Pancreas (tissue), 10 donors: ENCODE measurements at regions not wholly inside any gene's neighbourhood (a gene's known extent, or its start where the extent isn't known, plus 50 kb on each side); places are given as distances from the start of the nearest gene placed in this dataset.

Experiments used
- ATAC-seq, 4 donors: fragments of 200-7000 bp; cut with Tn5 transposase; one replicate each; pipeline versions ENCODE4 v1.8.0 to v1.9.1; 2020; ENCODE audit warnings: mild to moderate bottlenecking in 4 of 4, moderate library complexity in 4 of 4
- DNase-seq, 6 donors: peaks; one replicate each; pipeline ENCODE4 v3.0.0-alpha.2; 2020
- FAIRE-seq: peaks from 2 replicates; lab custom pipeline; 2012; peaks lifted over from hg19 to GRCh38; lab: Jason Lieb, UNC
- H3K27ac ChIP-seq, 4 donors: fragments of 200-600 bp; sonication (generic); 1 replicate in 3 of 4; 2 replicates in 1 of 4; pipeline versions ENCODE4 v1.5.0 to v1.8.0; 2020
- H3K27me3 ChIP-seq, 4 donors: fragments of 200-600 bp; one replicate each; pipeline ENCODE4 v1.8.0; 2021
- H3K36me3 ChIP-seq, 3 donors: fragments of 200-600 bp; sonication (generic) in 1 of 3; one replicate each; pipeline versions ENCODE4 v1.5.0 to v1.8.0; 2020 to 2021
- H3K4me1 ChIP-seq, 3 donors: fragments of 200-600 bp; one replicate each; pipeline ENCODE4 v1.8.0; 2021
- H3K4me3 ChIP-seq, 4 donors: fragments of 200-600 bp; sonication (generic) in 2 of 4; one replicate each; pipeline versions ENCODE4 v1.5.0 to v1.8.0; 2020 to 2021
- H3K9me3 ChIP-seq, 4 donors: fragments of 200-600 bp; one replicate each; pipeline ENCODE4 v1.8.0; 2021
- WGBS, 2 donors: extraction: QIAGEN DNeasy Blood & Tissue Kit; methylation state at CpG; one replicate each; pipeline ENCODE4 v1.1.7; 2013; 5-methylcytosine and 5-hydroxymethylcytosine counted together
- intact Hi-C, 3 donors: fragments of 100-400 bp; cut with DNase I; formaldehyde crosslinking; loops; one replicate each; pipeline versions ENCODE4 v1.11.1 to v1.14.2; 2022
- TF ChIP-seq, protein P1 (sequence below), 4 donors: fragments of 200-600 bp; sonication (generic) in 3 of 4; IDR thresholded peaks; one replicate each; pipeline versions ENCODE4 v1.5.0 to v1.8.0; 2021; ENCODE audit warnings: antibody characterized with exemption in 4 of 4
- donor health status: healthy with polysubstance abuse.
- donor health status: DM: no; HTN: no; CAD: no; lungs with moderate emphysema.
- donor health status: DM: no; HTN: no; CAD: no.
- donor health status: control.
- donor health status: control.
- donor health status: Bipolar disorder and iron deficiency.
- donor health status: DM: yes; HTN: yes; CAD: no.
- donor health status: DM: no; HTN: no; CAD: no.
- donor health status: DM: no; HTN: no; CAD: no.
- donor health status: DM: yes; HTN: yes; CAD: no.

DNA sequence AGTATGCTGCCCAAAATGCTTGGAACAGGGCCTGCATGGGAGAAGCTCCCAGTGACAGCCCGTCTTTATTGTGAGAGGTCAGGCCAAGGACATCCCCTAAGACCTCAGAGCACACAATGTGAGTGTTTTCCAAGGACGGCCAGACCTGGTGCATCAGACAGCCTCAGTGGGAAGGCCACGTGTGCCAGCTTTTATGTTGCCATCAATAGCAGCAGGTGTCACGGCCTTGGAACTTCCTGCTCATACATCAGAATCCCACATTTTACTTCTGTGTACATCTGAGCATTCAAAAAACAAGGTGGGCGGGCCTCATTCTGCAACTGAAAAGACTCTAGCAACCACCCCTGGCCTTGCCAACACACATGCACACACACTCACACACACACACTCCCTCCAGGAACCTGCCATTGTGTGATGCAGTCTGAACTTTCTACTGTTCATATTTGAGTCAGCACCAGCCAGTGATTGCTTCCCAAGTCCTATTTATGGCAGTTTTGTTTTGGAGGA is 753.1 kb upstream of the TBX3 start:
- ATAC-seq, result no peak
- no peak for FAIRE-seq
- Histone ChIP-seq H3K4me1 (no peaks in the 10 kb centered on the region), H3K27ac (no peak overlapping the region), H3K27me3 (no peaks in the 10 kb centered on the region), H3K9me3 (no peaks in the 10 kb centered on the region), H3K4me3 (no peak overlapping the region), H3K36me3 (no peaks in the 10 kb centered on the region)
- intact Hi-C loops, result no loop called here
- WGBS, 2 donors, result 47 to 48% methylated on average over 5 of the region's 5 CpGs
- TF ChIP-seq, protein P1, sequence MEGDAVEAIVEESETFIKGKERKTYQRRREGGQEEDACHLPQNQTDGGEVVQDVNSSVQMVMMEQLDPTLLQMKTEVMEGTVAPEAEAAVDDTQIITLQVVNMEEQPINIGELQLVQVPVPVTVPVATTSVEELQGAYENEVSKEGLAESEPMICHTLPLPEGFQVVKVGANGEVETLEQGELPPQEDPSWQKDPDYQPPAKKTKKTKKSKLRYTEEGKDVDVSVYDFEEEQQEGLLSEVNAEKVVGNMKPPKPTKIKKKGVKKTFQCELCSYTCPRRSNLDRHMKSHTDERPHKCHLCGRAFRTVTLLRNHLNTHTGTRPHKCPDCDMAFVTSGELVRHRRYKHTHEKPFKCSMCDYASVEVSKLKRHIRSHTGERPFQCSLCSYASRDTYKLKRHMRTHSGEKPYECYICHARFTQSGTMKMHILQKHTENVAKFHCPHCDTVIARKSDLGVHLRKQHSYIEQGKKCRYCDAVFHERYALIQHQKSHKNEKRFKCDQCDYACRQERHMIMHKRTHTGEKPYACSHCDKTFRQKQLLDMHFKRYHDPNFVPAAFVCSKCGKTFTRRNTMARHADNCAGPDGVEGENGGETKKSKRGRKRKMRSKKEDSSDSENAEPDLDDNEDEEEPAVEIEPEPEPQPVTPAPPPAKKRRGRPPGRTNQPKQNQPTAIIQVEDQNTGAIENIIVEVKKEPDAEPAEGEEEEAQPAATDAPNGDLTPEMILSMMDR (IDR thresholded peaks at IDR 0.05), result no peak
- DNase-seq, result no peak

DNA sequence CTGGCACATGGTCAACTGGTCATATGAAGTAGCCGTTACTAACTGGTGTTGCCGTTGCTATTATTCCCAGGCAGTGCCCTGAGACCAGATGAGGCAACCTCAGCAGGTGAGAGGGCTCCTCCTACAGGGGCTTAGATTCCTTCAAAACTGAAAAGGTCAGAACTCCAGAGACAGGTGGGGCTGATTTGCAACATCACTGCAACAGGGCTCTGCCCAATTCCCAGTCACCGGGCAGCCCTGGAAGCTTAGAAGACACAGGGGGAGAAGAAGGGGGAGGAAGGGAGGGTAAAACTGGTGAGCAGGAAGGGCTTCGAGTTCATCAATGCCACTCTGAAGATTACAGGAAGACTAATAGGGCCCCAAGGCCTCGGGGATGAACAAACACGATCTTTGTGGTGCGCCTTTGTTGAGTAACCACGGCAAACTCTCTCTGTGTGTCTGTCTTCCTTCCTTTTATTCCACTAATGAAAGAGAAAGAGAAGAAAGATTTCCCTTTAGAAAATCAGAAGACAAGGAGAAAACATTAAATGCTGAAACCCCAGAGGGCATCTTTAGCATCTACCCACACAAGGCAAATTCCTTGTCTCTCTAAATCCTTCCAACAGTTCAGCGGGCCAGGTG is 749.1 kb upstream of the TBX3 start:
- FAIRE-seq, result no peak
- WGBS, 2 donors, result 28 to 33% methylated on average over 9 of the region's 9 CpGs
- Histone ChIP-seq H3K4me3 (no peak overlapping the region), H3K4me1 (no peaks in the 10 kb centered on the region), H3K27ac (no peak overlapping the region), H3K36me3 (no peaks in the 10 kb centered on the region), H3K27me3 (no peaks in the 10 kb centered on the region), H3K9me3 (no peaks in the 10 kb centered on the region)
- intact Hi-C loops, result no loop called here
- TF ChIP-seq, protein P1 (IDR thresholded peaks at IDR 0.05), result no peak
- ATAC-seq, result no peak
- no peak for DNase-seq

DNA sequence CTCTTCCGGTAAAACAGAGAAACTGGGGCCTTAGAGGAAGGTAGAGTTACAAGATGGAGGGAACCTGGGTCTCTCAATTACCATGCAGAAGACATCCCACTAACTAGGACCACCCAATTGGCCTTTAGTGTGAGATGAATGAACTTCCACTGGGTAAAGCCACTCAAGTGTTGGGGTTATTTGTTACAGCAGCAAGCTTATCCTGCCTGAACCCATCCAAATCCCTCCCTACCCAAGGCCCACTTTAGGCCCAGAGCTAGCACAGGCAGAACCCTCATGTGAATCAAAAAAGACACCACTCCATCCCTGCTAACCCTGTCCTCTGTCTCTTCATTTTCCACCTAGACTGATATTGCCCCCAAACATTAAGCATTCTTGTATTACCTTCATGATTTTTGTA is 746.7 kb upstream of the TBX3 start:
- H3K4me1 ChIP-seq, result no peaks in the 10 kb centered on the region
- ATAC-seq, result no peak
- intact Hi-C loops, result no loop called here
- no peak overlapping the region for H3K4me3 ChIP-seq
- TF ChIP-seq, protein P1 (IDR thresholded peaks at IDR 0.05), result no peak
- WGBS, 2 donors, result 92 to 95% methylated on average over 1 of the region's 1 CpG
- no peaks in the 10 kb centered on the region for H3K9me3 ChIP-seq
- no peaks in the 10 kb centered on the region for H3K36me3 ChIP-seq
- no peak for DNase-seq
- FAIRE-seq, result no peak
- no peaks in the 10 kb centered on the region for H3K27me3 ChIP-seq
- H3K27ac ChIP-seq, result no peak overlapping the region

DNA sequence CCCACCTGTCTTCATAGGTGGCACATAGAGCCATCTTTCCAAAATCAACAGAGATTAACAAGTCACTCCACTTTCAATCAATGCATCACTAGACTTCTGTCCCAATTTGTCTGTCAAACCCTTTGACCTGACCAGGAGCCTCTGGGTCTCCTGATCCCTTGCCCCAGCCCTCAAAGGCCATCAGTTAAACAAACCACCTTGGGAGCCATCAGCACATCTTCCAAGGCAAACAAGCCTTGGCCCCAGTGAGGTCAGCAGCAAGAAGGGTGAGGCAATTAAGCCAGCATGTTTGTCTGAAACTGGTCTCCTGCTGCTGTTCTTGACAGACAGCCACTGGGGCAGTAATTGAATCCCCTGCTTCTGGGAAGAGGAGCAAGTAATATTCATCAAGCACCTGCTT is 742.8 kb upstream of the TBX3 start:
- intact Hi-C loops, result no loop called here
- DNase-seq (no peak), FAIRE-seq (no peak), ATAC-seq (no peak)
- Histone ChIP-seq H3K27ac (no peak overlapping the region), H3K4me3 (no peak overlapping the region), H3K36me3 (no peaks in the 10 kb centered on the region), H3K27me3 (no peaks in the 10 kb centered on the region), H3K9me3 (no peaks in the 10 kb centered on the region), H3K4me1 (no peaks in the 10 kb centered on the region)
- TF ChIP-seq, protein P1 (IDR thresholded peaks at IDR 0.05), result no peak

DNA sequence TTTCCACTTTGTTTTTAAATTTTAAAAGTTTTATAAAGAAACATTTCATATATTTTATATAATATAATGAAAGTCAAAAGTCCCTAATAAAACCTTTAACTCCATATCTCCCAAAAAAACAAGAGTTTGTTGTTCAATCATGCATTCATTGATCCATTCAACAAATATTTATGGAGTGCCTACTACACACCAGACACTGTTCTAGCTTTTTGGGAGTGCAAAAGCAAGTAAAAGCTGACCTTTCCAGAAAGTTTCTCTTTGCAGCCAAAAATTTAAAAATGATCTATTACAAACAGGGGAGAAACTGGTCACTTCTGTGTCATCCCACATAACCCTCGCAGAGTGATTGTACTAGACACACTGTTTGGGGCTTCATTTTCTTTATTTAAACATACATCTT is 740.0 kb upstream of the TBX3 start:
- intact Hi-C loops, result no loop called here
- Histone ChIP-seq H3K27me3 (no peaks in the 10 kb centered on the region), H3K4me1 (no peaks in the 10 kb centered on the region), H3K4me3 (no peak overlapping the region), H3K36me3 (no peaks in the 10 kb centered on the region), H3K27ac (no peak overlapping the region), H3K9me3 (no peaks in the 10 kb centered on the region)
- ATAC-seq, result no peak
- WGBS, 2 donors, result 58 to 65% methylated on average over 1 of the region's 1 CpG
- TF ChIP-seq, protein P1 (IDR thresholded peaks at IDR 0.05), result no peak
- FAIRE-seq, result no peak
- DNase-seq, result no peak
